H9 (cell line): ENCODE measurements at regions not wholly inside any gene's neighbourhood (a gene's known extent, or its start where the extent isn't known, plus 50 kb on each side); places are given as distances from the start of the nearest gene placed in this dataset.
"Not testable (repeated sequence)": the region's sequence is repeated elsewhere in the genome, so short reads cannot be mapped to it uniquely, and the experiment has no call there.

Experiments used
- DNase-seq: peaks from one replicate; pipeline ENCODE4 v3.0.0-alpha.2; 2017
- H2AFZ ChIP-seq: one replicate; pipeline ENCODE4 v1.6.1; 2013; ENCODE audit warnings: mild to moderate bottlenecking, low read length, control low read depth, moderate library complexity
- H2AK5ac ChIP-seq: 2 replicates; pipeline ENCODE4 v1.6.1; 2013; ENCODE audit warnings: low read length, control low read depth, mixed read lengths; ENCODE audit not compliant: insufficient read length
- H2BK120ac ChIP-seq: one replicate; pipeline ENCODE4 v1.6.1; 2013; ENCODE audit warnings: low read depth, mild to moderate bottlenecking, low read length, control low read depth, inconsistent platforms; ENCODE audit not compliant: poor library complexity, severe bottlenecking
- H2BK12ac ChIP-seq: 2 replicates; pipeline ENCODE4 v1.6.1; 2013; ENCODE audit warnings: low read length, control low read depth, mixed read lengths, low read depth; ENCODE audit not compliant: insufficient read length
- H2BK15ac ChIP-seq: 2 replicates; pipeline ENCODE4 v1.6.1; 2013; ENCODE audit warnings: low read depth, low read length, control low read depth
- H2BK20ac ChIP-seq: one replicate; pipeline ENCODE4 v1.6.1; 2013; ENCODE audit warnings: low read depth, mild to moderate bottlenecking, low read length, control low read depth, inconsistent platforms; ENCODE audit not compliant: poor library complexity, severe bottlenecking
- H2BK5ac ChIP-seq: 2 replicates; pipeline ENCODE4 v1.6.1; 2013; ENCODE audit warnings: low read length, control low read depth, mixed read lengths; ENCODE audit not compliant: insufficient read length
- H3K14ac ChIP-seq: 2 replicates; pipeline ENCODE4 v1.6.1; 2013; ENCODE audit warnings: low read length, control low read depth; ENCODE audit not compliant: insufficient read depth
- H3K18ac ChIP-seq: 2 replicates; pipeline ENCODE4 v1.6.1; 2013; ENCODE audit warnings: low read depth, mild to moderate bottlenecking, mixed read lengths, low read length, control low read depth; ENCODE audit not compliant: insufficient read length
- H3K23ac ChIP-seq: 2 replicates; pipeline ENCODE4 v1.6.1; 2013; ENCODE audit warnings: low read length, control low read depth, mixed read lengths, low read depth; ENCODE audit not compliant: insufficient read length
- H3K23me2 ChIP-seq: 2 replicates; pipeline ENCODE4 v1.6.1; 2013; ENCODE audit warnings: low read depth, mild to moderate bottlenecking, mixed read lengths, low read length, control low read depth; ENCODE audit not compliant: insufficient read length, poor library complexity, severe bottlenecking
- H3K27ac ChIP-seq: 2 replicates; pipeline ENCODE4 v1.5.1; 2013; ENCODE audit warnings: low read length, control low read depth, mixed read lengths, low read depth; ENCODE audit not compliant: insufficient read length
- H3K27me3 ChIP-seq: 2 replicates; pipeline ENCODE4 v1.6.1; 2013; ENCODE audit warnings: low read length, control low read depth, inconsistent platforms; ENCODE audit not compliant: insufficient read depth
- H3K4ac ChIP-seq: 2 replicates; pipeline ENCODE4 v1.6.1; 2013; ENCODE audit warnings: low read depth, mild to moderate bottlenecking, control low read depth, inconsistent platforms, low read length, moderate library complexity
- H3K4me1 ChIP-seq: 2 replicates; pipeline ENCODE4 v1.6.1; 2013; ENCODE audit warnings: low read length, control low read depth, inconsistent platforms; ENCODE audit not compliant: insufficient read depth
- H3K4me2 ChIP-seq: 2 replicates; pipeline ENCODE4 v1.6.1; 2013; ENCODE audit warnings: low read length, control low read depth, mixed read lengths; ENCODE audit not compliant: insufficient read length, insufficient read depth
- H3K56ac ChIP-seq: 2 replicates; pipeline ENCODE4 v1.6.1; 2013; ENCODE audit warnings: low read depth, mild to moderate bottlenecking, mixed read lengths, low read length, control low read depth; ENCODE audit not compliant: insufficient read length
- H3K79me1 ChIP-seq: 2 replicates; pipeline ENCODE4 v1.6.1; 2013; ENCODE audit warnings: low read depth, mild to moderate bottlenecking, moderate library complexity, low read length, control low read depth, inconsistent platforms; ENCODE audit not compliant: insufficient read depth, poor library complexity, severe bottlenecking
- H3K79me2 ChIP-seq: 2 replicates; pipeline ENCODE4 v1.6.1; 2013; ENCODE audit warnings: low read length, control low read depth, inconsistent platforms; ENCODE audit not compliant: insufficient read depth
- H3K9ac ChIP-seq: 2 replicates; pipeline ENCODE4 v1.6.1; 2013; ENCODE audit warnings: low read length, control low read depth, mixed read lengths; ENCODE audit not compliant: insufficient read length; ENCODE audit errors: extremely low read depth
- H3K9me3 ChIP-seq: one replicate; pipeline ENCODE4 v1.6.1; 2013; ENCODE audit warnings: low read depth, low read length, inconsistent platforms; ENCODE audit not compliant: control insufficient read depth
- H3T11ph ChIP-seq: one replicate; pipeline ENCODE4 v1.6.1; 2013; ENCODE audit warnings: mild to moderate bottlenecking, low read length, control low read depth, inconsistent platforms
- H4K20me1 ChIP-seq: one replicate; pipeline ENCODE4 v1.6.1; 2013; ENCODE audit not compliant: control insufficient read depth, insufficient read length, insufficient read depth
- H4K5ac ChIP-seq: 2 replicates; pipeline ENCODE4 v1.6.1; 2013; ENCODE audit warnings: low read depth, mild to moderate bottlenecking, mixed read lengths, low read length, control low read depth; ENCODE audit not compliant: insufficient read length
- H4K8ac ChIP-seq: replicated peaks from 2 replicates; pipeline ENCODE4 v1.6.1; 2013; ENCODE audit warnings: low read length, control low read depth, mixed read lengths, low read depth; ENCODE audit not compliant: insufficient read length
- H4K91ac ChIP-seq: 2 replicates; pipeline ENCODE4 v1.6.1; 2013; ENCODE audit warnings: low read depth, mild to moderate bottlenecking, moderate library complexity, mixed read lengths, low read length, control low read depth; ENCODE audit not compliant: insufficient read length
- H3K27ac Mint-ChIP-seq, 3 experiments: 2 replicates in 2 of 3; 3 replicates in 1 of 3; pipeline ENCODE4 v1.8.0; 2020 to 2021; ENCODE audit warnings: mixed read lengths in 3 of 3, mild to moderate bottlenecking in 1 of 3, moderate library complexity in 1 of 3
- H3K27me3 Mint-ChIP-seq: 2 replicates; pipeline ENCODE4 v1.8.0; 2021; ENCODE audit warnings: low read depth, mild to moderate bottlenecking, moderate library complexity, mixed read lengths
- H3K36me3 Mint-ChIP-seq, 3 experiments: 2 replicates in 2 of 3; 3 replicates in 1 of 3; pipeline ENCODE4 v1.8.0; 2020 to 2021; ENCODE audit warnings: low read depth in 3 of 3, mixed read lengths in 3 of 3; ENCODE audit not compliant: insufficient read depth in 1 of 3
- H3K4me1 Mint-ChIP-seq, 2 experiments: 2 replicates each; pipeline ENCODE4 v1.8.0; 2020; ENCODE audit warnings: mixed read lengths in 2 of 2
- H3K4me3 Mint-ChIP-seq, 2 experiments: 2 replicates in 1 of 2; 3 replicates in 1 of 2; pipeline ENCODE4 v1.8.0; 2020 to 2021; ENCODE audit warnings: mild to moderate bottlenecking in 2 of 2, mixed read lengths in 2 of 2, moderate library complexity in 1 of 2
- H3K9me3 Mint-ChIP-seq, 2 experiments: 2 replicates in 1 of 2; 3 replicates in 1 of 2; pipeline ENCODE4 v1.8.0; 2020; ENCODE audit warnings: mild to moderate bottlenecking in 2 of 2, mixed read lengths in 2 of 2, moderate library complexity in 1 of 2
- CTCF ChIP-seq: fragments of 200-600 bp; sonication (generic); conservative IDR thresholded peaks from 3 replicates; pipeline ENCODE4 v1.8.0; 2021; ENCODE audit warnings: antibody characterized with exemption, mild to moderate bottlenecking
- WGBS: extraction: QIAGEN DNeasy Blood & Tissue Kit; methylation state at CpG from one replicate; pipeline ENCODE4 v1.1.7; 2013; ENCODE audit warnings: missing lambda C conversion rate, low lambda C conversion rate, mixed read lengths; ENCODE audit not compliant: insufficient read length; ENCODE audit errors: extremely low coverage; 5-methylcytosine and 5-hydroxymethylcytosine counted together

DNA sequence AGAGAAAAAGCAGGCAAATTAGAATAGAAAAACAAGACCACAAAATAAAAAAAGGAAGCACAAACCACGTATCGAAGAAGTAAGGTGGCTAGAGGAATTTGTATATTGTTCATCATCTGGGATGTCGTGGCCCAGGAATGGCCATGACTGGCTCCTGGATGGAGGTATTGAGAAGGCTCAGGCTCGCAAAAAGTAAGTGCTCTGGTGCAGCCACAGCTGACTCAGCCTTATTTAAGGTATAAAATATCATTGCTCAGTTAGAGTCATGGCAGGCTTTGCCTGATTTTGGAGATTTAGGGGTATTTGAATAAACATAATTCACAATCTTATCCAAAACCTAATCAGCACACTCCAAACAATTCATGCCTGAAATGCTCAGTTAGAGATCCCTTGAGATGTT lies 78.4 kb upstream of the FANCL start:
- Histone ChIP-seq H3K4ac (no peak overlapping the region), H3K14ac (no peak overlapping the region), H2BK5ac (no peak overlapping the region), H3K23me2 (no peaks in the 10 kb centered on the region), H2BK12ac (no peak overlapping the region), H3K9ac (no peak overlapping the region), H2AK5ac (no peak overlapping the region), H3K27ac (no peak overlapping the region), H4K5ac (no peak overlapping the region), H2BK120ac (no peak overlapping the region), H3K56ac (no peak overlapping the region), H3K4me1 (no peaks in the 10 kb centered on the region), H3K18ac (no peak overlapping the region), H2BK15ac (no peak overlapping the region), H3K79me1 (no peaks in the 10 kb centered on the region), H4K8ac (no peak overlapping the region), H3T11ph (no peak overlapping the region), H2BK20ac (no peak overlapping the region), H4K91ac (no peak overlapping the region), H3K79me2 (no peaks in the 10 kb centered on the region), H3K27me3 (no peaks in the 10 kb centered on the region), H4K20me1 (no peaks in the 10 kb centered on the region), H3K9me3 (no peaks in the 10 kb centered on the region), H2AFZ (no peak overlapping the region), H3K23ac (no peak overlapping the region), H3K4me2 (no peak overlapping the region)
- peak overlapping the region in 1 of 3 experiments; percentile 20; a peak in 2 of 7 replicates for H3K27ac Mint-ChIP-seq
- no peak overlapping the region for H3K4me3 Mint-ChIP-seq
- no peak for TF ChIP-seq CTCF
- peaks cover 12 to 19% (median 12%) of the 10 kb centered on the region in 3 experiments for H3K36me3 Mint-ChIP-seq
- peaks cover 14 to 20% of the 10 kb centered on the region in 2 experiments for H3K9me3 Mint-ChIP-seq
- DNase-seq = no peak
- no CpG with 5 or more reads among the region's 4 CpGs for WGBS
- H3K4me1 Mint-ChIP-seq = peaks cover 19% of the 10 kb centered on the region in 2 experiments
- H3K27me3 Mint-ChIP-seq = peaks cover 6% of the 10 kb centered on the region

- not testable (repeated sequence) for H3K4me2 ChIP-seq, H2AK5ac ChIP-seq, H3K79me2 ChIP-seq, H2BK15ac ChIP-seq, H2AFZ ChIP-seq, H3K4ac ChIP-seq, H2BK12ac ChIP-seq, H3K23me2 ChIP-seq, H3K79me1 ChIP-seq, H3K27me3 ChIP-seq, H3K9ac ChIP-seq, H2BK20ac ChIP-seq, H2BK120ac ChIP-seq, H3K27ac ChIP-seq, H4K8ac ChIP-seq, H3K9me3 ChIP-seq, H3K56ac ChIP-seq, H4K20me1 ChIP-seq, H3K27me3 Mint-ChIP-seq, H3K4me3 Mint-ChIP-seq, H3K18ac ChIP-seq, H3K23ac ChIP-seq, DNase-seq, H2BK5ac ChIP-seq, H3T11ph ChIP-seq, H3K14ac ChIP-seq, H4K91ac ChIP-seq, H4K5ac ChIP-seq, H3K4me1 ChIP-seq
- peaks cover 19% of the 10 kb centered on the region in 2 experiments for H3K4me1 Mint-ChIP-seq
- H3K27ac Mint-ChIP-seq = peak overlapping the region in 1 of 3 experiments; percentile 17; a peak in 3 of 7 replicates
- H3K9me3 Mint-ChIP-seq = peaks cover 19 to 25% of the 10 kb centered on the region in 2 experiments
- H3K36me3 Mint-ChIP-seq = peaks cover 17 to 25% (median 18%) of the 10 kb centered on the region in 3 experiments
- no CpG with 5 or more reads among the region's 7 CpGs for WGBS
These were observed 77.8 kb upstream of the FANCL start for GRCh38 chr2:58318949-58319348.
